OCI-LY1 (cell line): ENCODE measurements at regions not wholly inside any gene's neighbourhood (a gene's known extent, or its start where the extent isn't known, plus 50 kb on each side); places are given as distances from the start of the nearest gene placed in this dataset.

ENCODE experiments used
- H2AFZ ChIP-seq: fragments of 200-600 bp; sonication (generic), shearing (Covaris generic); 2 replicates; pipeline ENCODE4 v1.6.0; 2014; ENCODE audit warnings: antibody characterized with exemption, mild to moderate bottlenecking, low read length
- H3F3A ChIP-seq: fragments of 200-600 bp; sonication (generic), shearing (Covaris generic); 2 replicates; pipeline ENCODE4 v1.6.0; 2014; ENCODE audit warnings: mild to moderate bottlenecking, antibody characterized with exemption, low read length, moderate library complexity; ENCODE audit not compliant: insufficient read depth
- H3K27ac ChIP-seq: fragments of 200-600 bp; sonication (generic); 2 replicates; pipeline ENCODE4 v1.5.1; 2014; ENCODE audit warnings: low read length, mixed run types, mild to moderate bottlenecking, low read depth; ENCODE audit not compliant: poor library complexity, severe bottlenecking
- H3K27me3 ChIP-seq: fragments of 200-600 bp; sonication (generic); 2 replicates; pipeline ENCODE4 v1.6.0; 2014; ENCODE audit warnings: antibody characterized with exemption, mild to moderate bottlenecking, low read length, moderate library complexity; ENCODE audit not compliant: insufficient read depth
- H3K36me3 ChIP-seq: fragments of 200-600 bp; sonication (generic); 2 replicates; pipeline ENCODE4 v1.6.1; 2014; ENCODE audit warnings: mild to moderate bottlenecking, antibody characterized with exemption, low read length, moderate library complexity, mixed read lengths; ENCODE audit not compliant: insufficient read depth
- H3K4me1 ChIP-seq: fragments of 200-600 bp; sonication (generic); 2 replicates; pipeline ENCODE4 v1.5.1; 2014; ENCODE audit warnings: mild to moderate bottlenecking, low read length, moderate library complexity; ENCODE audit not compliant: insufficient read depth, severe bottlenecking
- H3K4me2 ChIP-seq: fragments of 200-600 bp; sonication (generic), shearing (Covaris generic); 2 replicates; pipeline ENCODE4 v1.6.1; 2014; ENCODE audit warnings: low read length
- H3K4me3 ChIP-seq: fragments of 200-600 bp; sonication (generic); 2 replicates; pipeline ENCODE4 v1.5.1; 2014; ENCODE audit warnings: low read length, low read depth, mild to moderate bottlenecking, mixed read lengths; ENCODE audit not compliant: poor library complexity, severe bottlenecking
- H3K79me2 ChIP-seq: fragments of 200-600 bp; shearing (Covaris generic); 2 replicates; pipeline ENCODE4 v1.6.1; 2016; ENCODE audit warnings: mixed run types, low read length, mixed read lengths; ENCODE audit not compliant: insufficient read depth
- H3K9ac ChIP-seq: fragments of 200-600 bp; sonication (generic), shearing (Covaris generic); 2 replicates; pipeline ENCODE4 v1.6.1; 2014; ENCODE audit warnings: mild to moderate bottlenecking, low read length, mixed read lengths
- H3K9me2 ChIP-seq: fragments of 200-600 bp; sonication (generic), shearing (Covaris generic); 2 replicates; pipeline ENCODE4 v1.6.1; 2014; ENCODE audit warnings: low read depth, mild to moderate bottlenecking, low read length, mixed read lengths
- H3K9me3 ChIP-seq: fragments of 200-600 bp; shearing (Covaris generic); 2 replicates; pipeline ENCODE4 v1.6.1; 2014; ENCODE audit warnings: low read length, mixed read lengths
- H4K20me1 ChIP-seq: fragments of 200-600 bp; sonication (generic), shearing (Covaris generic); 2 replicates; pipeline ENCODE4 v1.6.0; 2016; ENCODE audit warnings: mild to moderate bottlenecking, low read length; ENCODE audit not compliant: insufficient read depth
- CTCF ChIP-seq: fragments of 200-600 bp; sonication (generic), shearing (Covaris generic); IDR thresholded peaks from 2 replicates; pipeline ENCODE4 v1.5.1; 2017; ENCODE audit warnings: mild to moderate bottlenecking, antibody characterized with exemption, low read length, moderate library complexity, mixed read lengths
- EZH2 ChIP-seq: fragments of 200-600 bp; sonication (generic), shearing (Covaris generic); IDR thresholded peaks from 2 replicates; pipeline ENCODE4 v1.8.0; 2017; ENCODE audit warnings: borderline replicate concordance, mixed run types, mild to moderate bottlenecking, antibody characterized with exemption, low read length, moderate library complexity, mixed read lengths

DNA sequence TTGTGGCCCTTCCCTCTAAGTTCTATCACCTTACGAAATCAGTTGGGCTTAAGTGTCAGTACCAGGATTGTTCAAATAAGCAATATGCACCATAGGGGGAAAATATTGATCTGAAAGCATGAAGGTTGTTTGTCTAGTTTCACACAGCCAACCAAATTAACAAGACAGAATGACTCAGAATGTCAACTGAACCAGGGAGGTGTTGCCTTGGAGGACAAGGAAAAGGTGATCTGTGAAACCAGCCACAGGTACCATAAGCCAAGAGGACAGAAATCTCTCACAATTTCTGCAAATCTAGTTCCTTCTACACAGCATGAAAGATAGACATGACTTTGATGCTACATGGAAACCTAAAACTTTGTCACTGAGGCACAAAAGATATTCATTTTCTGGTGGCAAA is 297.9 kb downstream of the BCL11B start:
- no peak overlapping the region for H3K4me3 ChIP-seq
- no peaks in the 10 kb centered on the region for H4K20me1 ChIP-seq
- no peak overlapping the region for H3K9ac ChIP-seq
- TF ChIP-seq EZH2 = no peak
- TF ChIP-seq CTCF = no peak
- no peaks in the 10 kb centered on the region for H3K4me1 ChIP-seq
- H3K36me3 ChIP-seq = no peaks in the 10 kb centered on the region
- H3K9me2 ChIP-seq = no peaks in the 10 kb centered on the region
- no peaks in the 10 kb centered on the region for H3K27me3 ChIP-seq
- H2AFZ ChIP-seq = no peak overlapping the region
- H3K4me2 ChIP-seq = no peak overlapping the region
- H3K9me3 ChIP-seq = no peaks in the 10 kb centered on the region
- H3K79me2 ChIP-seq = no peaks in the 10 kb centered on the region
- no peak overlapping the region for H3K27ac ChIP-seq
- no peaks in the 10 kb centered on the region for H3F3A ChIP-seq

- Histone ChIP-seq H4K20me1 (no peaks in the 10 kb centered on the region), H2AFZ (no peak overlapping the region), H3K4me1 (no peaks in the 10 kb centered on the region), H3K4me2 (no peak overlapping the region), H3K79me2 (no peaks in the 10 kb centered on the region), H3K9me3 (no peaks in the 10 kb centered on the region), H3K4me3 (no peak overlapping the region), H3F3A (no peaks in the 10 kb centered on the region), H3K27me3 (no peaks in the 10 kb centered on the region), H3K9me2 (no peaks in the 10 kb centered on the region), H3K36me3 (no peaks in the 10 kb centered on the region), H3K27ac (no peak overlapping the region), H3K9ac (no peak overlapping the region)
- no peak for TF ChIP-seq CTCF
Measured at GRCh38 chr14:98976271-98976670, 295.7 kb downstream of the BCL11B start.

GRCh38 chr14:98977451-98977850 is 294.5 kb downstream of the BCL11B start:
- Histone ChIP-seq H3K9me3 (no peaks in the 10 kb centered on the region), H3K9ac (no peak overlapping the region), H2AFZ (no peak overlapping the region), H3K27ac (no peak overlapping the region), H3K4me2 (no peak overlapping the region), H3F3A (no peaks in the 10 kb centered on the region), H3K36me3 (no peaks in the 10 kb centered on the region), H3K4me1 (no peaks in the 10 kb centered on the region), H3K4me3 (no peak overlapping the region), H4K20me1 (no peaks in the 10 kb centered on the region), H3K27me3 (no peaks in the 10 kb centered on the region), H3K79me2 (no peaks in the 10 kb centered on the region), H3K9me2 (no peaks in the 10 kb centered on the region)
- TF ChIP-seq CTCF = no peak
- TF ChIP-seq EZH2 = no peak
